SK-N-MC (cell line): ENCODE measurements at regions not wholly inside any gene's neighbourhood (a gene's known extent, or its start where the extent isn't known, plus 50 kb on each side); places are given as distances from the start of the nearest gene placed in this dataset.

Experiments used
- DNase-seq: peaks from one replicate; pipeline ENCODE4 v3.0.0-alpha.2; 2011; ENCODE audit warnings: low read depth, low spot score
- H3K27ac ChIP-seq: fragments of 200-600 bp; sonication (generic); 2 replicates; pipeline ENCODE4 v1.5.1; 2016; ENCODE audit warnings: mixed run types
- H3K36me3 ChIP-seq: fragments of 200-600 bp; sonication (generic); 2 replicates; pipeline ENCODE4 v1.6.1; 2017; ENCODE audit warnings: antibody characterized with exemption, low read length, mixed read lengths; ENCODE audit not compliant: insufficient read depth
- H3K4me3 ChIP-seq: fragments of 200-600 bp; sonication (generic); 2 replicates; pipeline ENCODE4 v1.5.1; 2016
- H3K9ac ChIP-seq: fragments of 200-600 bp; sonication (generic); 2 replicates; pipeline ENCODE4 v1.8.0; 2017; ENCODE audit warnings: mixed run types, mixed read lengths; ENCODE audit not compliant: insufficient read length
- H3K9me3 ChIP-seq: fragments of 200-600 bp; sonication (generic); 2 replicates; pipeline ENCODE4 v1.6.1; 2017; ENCODE audit warnings: low read depth, mild to moderate bottlenecking, antibody characterized with exemption, low read length, moderate library complexity, mixed read lengths
- EZH2 ChIP-seq: fragments of 200-600 bp; sonication (generic); IDR thresholded peaks from one replicate; pipeline ENCODE4 v1.6.1; 2017; ENCODE audit warnings: antibody characterized with exemption
- FOXP2 ChIP-seq: optimal IDR thresholded peaks from 2 replicates; pipeline ENCODE3; 2011; ENCODE audit warnings: mild to moderate bottlenecking, moderate library complexity; ENCODE audit not compliant: insufficient read depth; ENCODE audit errors: extremely low read length, control extremely low read depth
- POLR2AphosphoS5 ChIP-seq: IDR thresholded peaks from 2 replicates; pipeline ENCODE4 v1.6.1; 2012; ENCODE audit warnings: mild to moderate bottlenecking, low read depth, low read length, borderline replicate concordance

DNA sequence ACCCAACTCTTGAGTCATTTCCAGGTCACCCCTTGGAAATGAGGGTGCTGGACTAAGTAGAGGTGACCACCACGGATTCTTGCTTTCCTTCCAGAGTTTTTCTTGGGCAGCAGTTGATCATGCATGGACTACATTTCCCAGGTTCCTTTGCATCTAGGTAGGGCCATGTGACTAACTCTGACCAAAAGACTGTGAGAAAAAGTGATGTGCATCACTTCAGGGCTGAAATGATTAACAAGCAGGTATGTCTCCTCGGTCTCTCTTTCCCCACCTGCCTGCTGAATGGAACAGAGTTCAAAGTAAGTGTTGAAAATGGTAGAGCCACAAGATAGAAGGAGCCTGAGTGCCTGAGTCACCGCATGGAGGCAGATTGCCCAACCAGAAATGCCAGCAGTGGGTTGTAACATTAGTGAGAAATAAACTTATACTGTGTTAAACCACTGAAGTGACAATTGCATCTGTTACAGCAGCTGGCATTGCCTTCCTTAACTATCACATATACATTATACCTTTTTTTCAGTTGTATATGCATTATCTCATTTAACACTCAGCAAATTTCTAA is 113.5 kb downstream of the MN1 start:
- no peak overlapping the region for H3K4me3 ChIP-seq
- no peak overlapping the region for H3K27ac ChIP-seq
- H3K9ac ChIP-seq: no peak overlapping the region
- no peak for TF ChIP-seq POLR2AphosphoS5
- TF ChIP-seq FOXP2: no peak
- TF ChIP-seq EZH2: no peak
- no peaks in the 10 kb centered on the region for H3K9me3 ChIP-seq
- H3K36me3 ChIP-seq: no peaks in the 10 kb centered on the region
- no peak for DNase-seq

- DNase-seq: no peak
- H3K36me3 ChIP-seq: no peaks in the 10 kb centered on the region
- no peaks in the 10 kb centered on the region for H3K9me3 ChIP-seq
- TF ChIP-seq EZH2 (no peak), FOXP2 (no peak), POLR2AphosphoS5 (no peak)
- H3K4me3 ChIP-seq: no peak overlapping the region
- H3K9ac ChIP-seq: no peak overlapping the region
- no peak overlapping the region for H3K27ac ChIP-seq
These were observed 111.9 kb downstream of the MN1 start for GRCh38 chr22:27689664-27690063.

GRCh38 chr22:27690599-27690998 is 111.0 kb downstream of the MN1 start:
- Histone ChIP-seq H3K9me3 (no peaks in the 10 kb centered on the region), H3K27ac (no peak overlapping the region), H3K4me3 (no peak overlapping the region), H3K9ac (no peak overlapping the region), H3K36me3 (no peaks in the 10 kb centered on the region)
- no peak for DNase-seq
- no peak for TF ChIP-seq POLR2AphosphoS5

- Histone ChIP-seq H3K36me3 (no peaks in the 10 kb centered on the region), H3K27ac (no peak overlapping the region)
- no peak for DNase-seq
These were observed 109.3 kb downstream of the MN1 start for GRCh38 chr22:27692243-27692642.

GRCh38 chr22:27695925-27696324 is 105.6 kb downstream of the MN1 start:
- Histone ChIP-seq H3K9me3 (no peaks in the 10 kb centered on the region), H3K36me3 (no peaks in the 10 kb centered on the region), H3K9ac (no peak overlapping the region), H3K4me3 (no peak overlapping the region), H3K27ac (no peak overlapping the region)
- no peak for TF ChIP-seq POLR2AphosphoS5
- TF ChIP-seq FOXP2: no peak
- no peak for TF ChIP-seq EZH2
- DNase-seq: no peak

More at GRCh38 chr22:27692243-27692642, 109.3 kb downstream of the MN1 start:
- Histone ChIP-seq H3K9me3 (no peaks in the 10 kb centered on the region), H3K4me3 (no peak overlapping the region), H3K9ac (no peak overlapping the region)
- TF ChIP-seq EZH2: no peak
- no peak for TF ChIP-seq POLR2AphosphoS5
- no peak for TF ChIP-seq FOXP2

GRCh38 chr22:27697888-27698287 is 103.7 kb downstream of the MN1 start:
- TF ChIP-seq EZH2 (no peak), POLR2AphosphoS5 (no peak), FOXP2 (no peak)
- H3K9me3 ChIP-seq: no peaks in the 10 kb centered on the region

More at GRCh38 chr22:27697888-27698287, 103.7 kb downstream of the MN1 start:
- no peak for DNase-seq
- no peak overlapping the region for H3K9ac ChIP-seq
- no peak overlapping the region for H3K27ac ChIP-seq
- no peaks in the 10 kb centered on the region for H3K36me3 ChIP-seq
- H3K4me3 ChIP-seq: no peak overlapping the region
